Femur (tissue), 1 donor: ENCODE measurements at regions not wholly inside any gene's neighbourhood (a gene's known extent, or its start where the extent isn't known, plus 50 kb on each side); places are given as distances from the start of the nearest gene placed in this dataset.
"Not testable (repeated sequence)": the region's sequence is repeated elsewhere in the genome, so short reads cannot be mapped to it uniquely, and the experiment has no call there.

ENCODE experiments used
- DNase-seq: peaks from one replicate; pipeline ENCODE4 v3.0.0-alpha.2; 2017

GRCh38 chr12:14215949-14216348, 149.5 kb upstream of the ATF7IP start:
- DNase-seq: not testable (repeated sequence)

- DNase-seq: no peak
These were observed 148.8 kb upstream of the ATF7IP start for GRCh38 chr12:14216405-14217294.

DNA sequence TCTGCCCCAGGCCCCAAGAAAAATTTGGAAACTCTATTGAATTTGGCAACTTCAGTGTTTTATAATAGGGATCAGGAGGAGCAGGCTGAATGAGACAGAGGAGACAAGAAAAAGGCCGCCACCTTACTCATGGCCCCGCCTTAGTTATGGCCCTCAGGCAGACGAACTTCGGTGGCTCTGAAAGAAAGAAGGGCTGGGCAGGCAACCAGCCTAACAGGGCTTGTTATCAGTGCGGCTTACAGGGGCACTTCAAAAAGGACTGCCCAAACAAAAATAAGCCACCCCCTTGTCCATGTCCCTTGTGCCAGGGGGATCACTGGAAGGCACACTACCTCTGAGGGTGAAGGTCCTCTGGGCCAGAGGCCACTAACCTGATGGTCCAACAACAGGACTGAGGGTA, 146.3 kb upstream of the ATF7IP start:
- DNase-seq: no peak

DNA sequence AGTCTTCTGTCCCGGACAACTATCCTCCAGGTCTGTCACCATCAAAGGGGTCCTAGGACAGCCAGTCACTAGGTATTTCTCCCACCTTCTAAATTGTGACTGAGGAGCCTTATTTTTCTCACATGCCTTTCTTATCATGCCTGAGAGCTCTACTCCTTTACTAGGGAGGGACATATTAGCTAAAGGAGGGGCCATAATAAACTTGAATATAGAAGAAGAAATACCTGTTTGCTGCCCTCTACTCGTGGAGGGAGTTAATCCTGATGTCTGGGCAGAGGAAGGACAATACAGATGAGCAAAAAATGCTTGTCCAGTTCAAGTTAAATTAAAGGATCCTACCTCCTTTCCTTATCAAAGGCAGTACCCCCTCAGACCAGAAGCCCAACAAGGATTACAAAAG, 145.8 kb upstream of the ATF7IP start:
- DNase-seq: not testable (repeated sequence)

DNA sequence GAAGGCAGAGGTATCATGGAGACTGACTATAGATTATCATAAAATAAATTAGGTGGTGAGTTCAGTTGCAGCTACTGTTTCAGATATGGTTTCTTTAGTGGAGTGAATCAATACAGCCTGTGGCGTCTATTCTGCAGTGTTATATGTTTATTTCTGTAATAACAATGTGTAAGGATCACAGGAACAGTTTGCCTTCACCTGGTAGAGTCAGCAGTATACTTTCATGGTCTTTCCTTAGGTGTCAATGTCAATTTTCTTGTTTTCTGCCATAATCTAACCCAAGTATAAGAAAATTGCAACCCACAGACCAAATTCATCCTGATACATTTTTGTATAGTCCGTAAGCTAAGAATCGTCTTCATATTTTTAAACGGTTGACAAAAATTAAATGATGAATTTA, 140.4 kb upstream of the ATF7IP start:
- no peak for DNase-seq

- not testable (repeated sequence) for DNase-seq
These were observed 130.3 kb upstream of the ATF7IP start for GRCh38 chr12:14235176-14235575.

DNA sequence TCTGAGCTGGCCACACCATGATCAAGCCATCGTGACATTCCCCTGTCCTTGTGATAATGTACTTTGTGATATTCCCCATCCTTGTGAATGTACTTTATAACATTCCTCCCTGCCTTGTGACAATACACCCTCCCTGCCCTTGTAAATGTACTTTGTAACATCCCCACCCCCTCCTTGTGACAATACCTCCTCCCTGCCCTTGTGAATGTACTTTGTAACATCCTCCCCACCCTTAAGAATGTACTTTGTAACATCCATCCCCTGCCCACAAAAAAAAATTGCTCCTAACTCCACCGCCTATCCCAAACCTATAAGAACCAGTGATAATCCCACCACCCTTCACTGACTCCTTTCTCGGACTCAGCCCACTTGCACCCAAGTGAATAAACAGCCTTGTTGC, 128.8 kb upstream of the ATF7IP start:
- DNase-seq: not testable (repeated sequence)

GRCh38 chr12:14238221-14238792, 127.2 kb upstream of the ATF7IP start:
- DNase-seq: no peak

GRCh38 chr12:14239350-14239934, 126.0 kb upstream of the ATF7IP start:
- peak; percentile 55 for DNase-seq

DNA sequence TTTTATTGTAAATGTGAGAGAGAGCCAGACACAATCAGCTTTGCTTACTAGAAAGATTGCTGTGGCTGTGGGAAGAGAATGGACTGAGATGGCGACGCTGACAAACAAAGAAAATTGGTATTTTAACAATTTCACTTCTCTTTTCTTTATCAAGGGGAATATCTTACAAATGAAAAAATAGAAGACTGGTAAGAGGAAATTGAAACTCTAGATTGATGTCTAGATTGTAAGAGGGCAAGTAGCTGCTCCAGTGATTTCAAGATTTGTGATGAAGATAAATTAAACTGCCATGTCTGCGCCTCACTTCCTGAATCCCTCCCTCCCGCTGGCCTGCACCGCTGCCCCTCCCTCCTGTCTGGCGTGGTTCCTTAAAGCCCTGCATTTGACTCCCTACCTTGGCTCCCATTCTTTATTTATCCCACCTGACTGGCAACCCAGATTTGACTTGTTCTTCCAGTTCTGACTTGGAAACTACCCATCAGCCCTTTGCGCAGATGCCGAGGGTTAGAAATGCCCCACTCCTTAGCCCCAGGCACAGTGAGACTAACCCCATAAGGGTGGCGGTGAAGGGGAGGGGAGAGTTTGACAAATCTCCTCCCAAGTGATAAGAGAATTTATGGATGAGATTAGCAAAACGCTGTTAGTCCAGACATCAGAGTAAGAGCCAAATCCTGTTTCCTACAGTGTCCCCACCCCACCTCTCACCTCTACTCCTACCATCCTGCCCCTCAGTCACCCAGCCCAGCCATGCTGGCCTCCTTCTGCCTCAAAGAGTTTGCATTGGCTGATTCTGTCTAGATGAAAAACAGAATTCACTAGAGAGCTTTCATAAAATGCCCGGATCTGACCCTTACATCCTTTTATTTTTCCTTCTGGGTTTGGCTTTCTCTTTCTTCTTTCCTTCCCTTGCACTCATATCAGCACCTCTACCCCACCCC, 125.3 kb upstream of the ATF7IP start:
- DNase-seq: no peak

DNA sequence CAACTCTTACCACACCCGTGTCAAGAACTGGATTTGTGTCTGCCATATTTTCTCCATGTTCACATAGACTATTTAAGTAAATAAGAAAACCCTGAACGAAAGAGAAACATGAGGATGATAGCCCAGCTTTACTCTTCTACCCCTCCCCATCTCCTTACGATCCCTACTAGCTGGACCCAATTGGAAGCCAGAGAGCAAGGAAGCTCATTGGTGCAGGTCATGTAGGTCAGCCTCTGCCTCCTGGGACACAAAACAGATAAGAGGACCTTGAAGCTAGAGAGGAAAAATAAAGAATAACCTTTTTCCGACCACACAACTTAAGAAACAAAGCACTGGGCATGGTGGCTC, 124.6 kb upstream of the ATF7IP start:
- DNase-seq: no peak

DNA sequence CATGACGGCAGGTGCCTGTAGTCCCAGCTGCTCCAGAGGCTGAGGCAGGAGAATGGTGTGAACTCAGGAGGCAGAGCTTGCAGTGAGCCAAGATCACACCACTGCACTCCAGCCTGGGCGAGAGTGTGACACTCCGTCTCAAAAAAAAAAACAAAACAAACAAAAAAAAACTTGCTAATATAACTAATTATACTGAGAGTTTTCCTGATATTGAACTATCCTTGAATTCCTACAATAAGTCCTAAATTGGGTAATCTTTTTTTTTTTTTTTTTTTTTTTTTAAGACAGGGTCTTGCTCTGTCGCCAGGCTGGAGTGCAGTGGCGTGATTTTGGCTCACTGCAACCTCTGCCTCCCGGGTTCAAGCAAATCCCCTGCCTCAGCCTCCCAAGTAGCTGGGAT, 122.7 kb upstream of the ATF7IP start:
- DNase-seq: not testable (repeated sequence)

DNA sequence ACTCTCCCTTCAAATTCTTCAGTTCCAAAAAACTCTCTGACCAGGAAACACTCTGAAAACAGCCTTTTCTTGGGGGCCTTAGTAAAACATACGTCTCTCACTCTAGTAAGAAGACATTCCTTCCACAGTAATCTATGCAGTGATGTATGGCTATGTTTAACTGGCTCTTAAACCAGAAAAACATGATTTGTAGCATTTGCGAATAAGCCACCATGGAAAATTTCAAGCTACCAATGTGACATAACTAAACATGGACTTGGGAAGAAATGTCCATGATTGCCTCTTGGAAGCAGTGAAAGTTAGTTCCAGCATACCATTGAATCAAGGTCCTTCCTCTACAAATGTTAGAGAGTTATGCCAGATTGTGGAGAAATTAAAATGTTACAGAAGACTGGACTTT, 121.5 kb upstream of the ATF7IP start:
- no peak for DNase-seq

DNA sequence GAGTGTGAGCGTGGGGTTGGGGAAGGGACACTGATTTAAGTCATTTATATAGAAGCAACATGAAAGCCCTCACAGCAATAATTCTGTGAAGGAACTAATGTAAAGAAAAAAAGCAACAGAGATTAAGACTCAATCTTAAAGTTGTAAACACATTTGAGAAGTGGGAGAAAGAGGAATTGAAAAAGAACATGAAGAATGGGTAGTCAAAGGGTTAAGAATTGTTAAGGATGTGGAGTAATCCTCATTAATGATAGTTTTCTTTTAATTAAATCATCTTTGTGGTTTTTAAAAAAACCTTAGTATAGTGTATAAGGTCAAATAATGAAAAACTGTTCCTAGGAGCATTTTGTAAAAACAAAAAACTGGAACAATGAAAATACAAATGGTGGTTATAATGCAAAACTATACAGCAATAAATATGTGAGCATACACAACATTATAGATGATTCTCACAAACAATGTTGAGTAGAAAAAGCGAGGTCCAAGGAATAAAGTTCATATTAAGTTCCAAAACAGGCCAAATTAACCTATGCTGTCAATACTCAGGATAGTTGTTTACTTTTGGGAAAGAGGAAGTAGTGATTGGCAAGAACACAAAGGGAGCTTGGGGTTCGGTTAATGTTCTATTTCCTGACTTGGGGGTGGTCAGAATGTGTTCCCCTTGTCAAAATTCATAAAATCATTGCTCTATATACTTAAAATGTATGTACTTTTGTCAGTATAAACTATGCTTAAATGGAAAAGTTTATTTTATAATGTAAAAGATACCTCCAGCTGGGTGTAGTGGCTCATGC, 120.4 kb upstream of the ATF7IP start:
- no peak for DNase-seq

GRCh38 chr12:14247166-14247565, 118.3 kb upstream of the ATF7IP start:
- DNase-seq: no peak

DNA sequence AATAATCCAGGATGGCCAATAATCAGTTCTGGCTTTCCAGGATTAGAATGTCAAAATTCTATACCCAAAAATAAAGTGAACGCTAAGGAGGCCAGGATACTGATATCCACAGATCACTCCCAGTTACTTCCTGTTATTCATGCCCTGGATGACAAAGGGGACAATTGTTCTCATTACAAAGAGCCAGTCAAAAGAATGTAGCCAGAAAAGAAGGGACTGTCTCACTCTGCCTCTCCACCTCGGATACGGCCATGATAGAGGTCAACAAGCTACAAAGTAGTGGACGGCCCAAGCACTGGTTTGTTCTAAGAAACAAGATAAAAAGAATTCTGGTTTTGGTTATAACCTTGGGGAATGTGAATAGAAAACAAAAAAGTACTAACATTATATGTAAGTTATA, 116.1 kb upstream of the ATF7IP start:
- no peak for DNase-seq

DNA sequence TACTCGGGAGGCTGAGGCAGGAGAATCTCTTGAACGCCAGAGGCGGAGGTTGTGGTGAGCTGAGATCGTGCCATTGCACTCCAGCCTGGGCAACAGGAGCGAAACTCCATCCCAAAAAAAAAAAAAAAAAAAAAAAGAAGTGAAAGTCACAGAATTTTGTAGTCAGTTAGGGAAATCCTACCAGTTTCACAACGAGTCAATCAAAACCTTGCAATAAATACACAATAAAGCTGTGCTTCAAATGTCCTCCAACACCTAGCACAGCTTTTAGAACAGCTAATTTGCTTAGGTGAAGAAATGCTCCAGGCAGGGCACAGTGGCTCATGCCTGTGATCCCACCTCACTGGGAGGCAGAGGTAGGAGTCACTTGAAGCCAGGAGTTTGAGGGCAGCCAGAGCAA, 112.8 kb upstream of the ATF7IP start:
- no peak for DNase-seq

GRCh38 chr12:14253496-14253895, 112.0 kb upstream of the ATF7IP start:
- DNase-seq: no peak

GRCh38 chr12:14254781-14255180, 110.7 kb upstream of the ATF7IP start:
- no peak for DNase-seq

DNA sequence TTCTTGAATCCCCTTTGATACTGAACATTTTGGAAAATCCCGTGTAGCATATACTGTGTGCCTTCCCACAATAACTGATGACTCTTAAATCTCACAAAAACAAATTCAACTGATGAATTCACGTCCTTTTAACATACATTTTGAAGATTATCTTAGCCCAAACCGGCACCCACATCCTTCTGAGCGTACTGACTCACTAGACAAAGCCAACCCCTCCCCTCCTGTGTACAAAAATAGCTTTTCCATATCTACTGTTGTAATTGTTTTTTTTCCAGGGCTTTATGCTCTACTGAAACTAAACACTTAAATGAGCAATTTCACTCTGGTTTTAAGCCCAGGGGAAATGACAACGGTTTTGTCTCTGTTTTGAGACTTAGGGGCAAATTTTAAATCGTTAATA, 109.4 kb upstream of the ATF7IP start:
- no peak for DNase-seq

DNA sequence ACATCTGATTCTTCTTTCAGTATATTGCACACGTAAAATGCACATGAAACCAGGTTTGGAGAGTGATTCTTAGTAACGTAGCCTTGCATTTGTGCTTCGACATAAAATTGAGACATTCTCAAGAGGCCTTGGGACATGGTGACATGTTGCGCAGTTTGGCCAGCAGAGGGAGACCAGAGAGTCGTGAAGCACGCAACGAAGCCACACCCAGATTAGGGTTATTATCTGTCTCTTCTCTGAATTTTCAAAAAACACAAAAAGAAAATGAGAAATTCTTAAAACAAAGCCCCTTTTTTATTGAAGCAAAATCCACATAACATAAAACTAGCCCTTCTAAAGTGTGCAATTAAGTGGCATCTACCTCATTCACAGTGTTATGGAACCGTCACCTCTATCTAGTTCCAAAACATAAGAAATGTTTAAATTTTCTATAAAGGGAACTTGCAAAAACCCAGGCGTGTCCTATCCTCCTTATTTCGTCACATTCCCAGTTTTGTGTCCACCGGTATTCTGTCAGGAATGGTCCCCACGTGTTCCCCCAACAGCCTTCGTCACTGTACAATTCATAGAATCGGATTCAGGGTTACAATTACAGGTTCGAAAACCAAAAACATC, 108.8 kb upstream of the ATF7IP start:
- peak; percentile 80 for DNase-seq

GRCh38 chr12:14257303-14257733, 108.2 kb upstream of the ATF7IP start:
- no peak for DNase-seq
